SIG-M5 treated with dmso at 0.1 percent for 504 hours (cell line): ENCODE measurements at regions not wholly inside any gene's neighbourhood (a gene's known extent, or its start where the extent isn't known, plus 50 kb on each side); places are given as distances from the start of the nearest gene placed in this dataset.

Experiments used
- DNase-seq: peaks from one replicate; lab custom pipeline; 2025; ENCODE audit not compliant: unreplicated experiment; lab: John Stamatoyannopoulos, UW

DNA sequence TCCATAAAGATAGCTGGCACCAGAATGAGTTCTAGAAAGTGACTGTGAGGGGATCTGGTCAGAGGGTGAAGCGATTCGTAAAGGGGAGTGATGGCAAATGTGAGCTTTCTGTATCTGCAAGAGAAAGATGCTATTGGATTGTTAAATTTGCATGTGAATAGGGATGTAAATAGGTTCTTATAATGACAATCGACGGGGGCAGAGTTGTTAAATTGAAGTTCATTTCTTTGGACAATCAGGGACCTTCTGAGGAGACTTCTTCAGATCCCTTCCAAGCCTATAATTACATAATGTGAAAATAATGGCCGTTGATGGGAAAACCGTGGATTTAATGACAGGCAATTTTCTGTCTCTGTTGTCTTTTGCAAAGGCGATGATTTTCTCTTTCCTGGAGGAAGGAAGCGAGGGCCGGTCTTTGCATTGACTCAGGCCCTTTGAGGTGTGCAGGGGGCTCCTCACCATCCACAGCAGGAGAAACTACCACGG lies 52.2 kb upstream of the TMEM18 start:
- no peak for DNase-seq

DNA sequence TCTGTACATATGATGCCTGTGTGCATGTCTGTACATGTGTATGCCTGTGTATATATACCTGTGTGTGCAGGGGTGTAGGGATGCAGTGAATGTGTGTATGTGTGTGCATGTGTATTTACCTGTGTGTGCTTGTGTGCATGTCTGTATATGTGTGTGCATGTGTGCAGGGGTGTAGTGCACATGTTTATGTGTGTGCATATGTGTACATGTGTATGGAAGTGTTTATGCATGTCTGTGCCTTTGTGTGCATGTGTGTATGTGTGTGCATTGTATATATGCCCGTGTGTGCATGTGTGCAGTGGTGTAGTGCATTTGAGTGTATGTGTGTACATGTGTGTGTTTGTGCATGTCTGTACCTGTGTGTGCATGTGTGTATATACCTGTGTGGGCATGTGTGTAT lies 51.0 kb upstream of the TMEM18 start:
- no peak for DNase-seq

DNA sequence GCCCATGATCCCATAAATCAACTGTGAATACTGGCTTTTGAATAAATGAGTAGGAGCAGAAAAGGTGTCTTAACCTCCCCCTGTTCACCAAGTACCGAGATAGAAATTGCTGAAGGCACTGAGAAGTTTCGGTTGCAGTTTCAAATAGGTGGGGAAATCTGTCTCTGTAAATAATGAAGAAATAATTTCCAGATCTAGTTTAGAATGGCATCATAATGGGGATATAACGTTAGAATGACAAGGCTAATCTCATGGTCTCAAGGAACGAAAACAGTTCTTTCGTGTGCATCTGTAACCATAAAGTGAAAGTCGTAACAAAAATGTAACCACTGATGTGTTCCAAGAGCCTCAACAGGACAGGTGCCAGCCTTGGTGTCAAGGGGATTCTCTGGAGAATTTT lies 49.9 kb upstream of the TMEM18 start:
- DNase-seq: no peak
